ENCODE measurements at regions not wholly inside any gene's neighbourhood (a gene's known extent, or its start where the extent isn't known, plus 50 kb on each side); places are given as distances from the start of the nearest gene placed in this dataset.

DNA sequence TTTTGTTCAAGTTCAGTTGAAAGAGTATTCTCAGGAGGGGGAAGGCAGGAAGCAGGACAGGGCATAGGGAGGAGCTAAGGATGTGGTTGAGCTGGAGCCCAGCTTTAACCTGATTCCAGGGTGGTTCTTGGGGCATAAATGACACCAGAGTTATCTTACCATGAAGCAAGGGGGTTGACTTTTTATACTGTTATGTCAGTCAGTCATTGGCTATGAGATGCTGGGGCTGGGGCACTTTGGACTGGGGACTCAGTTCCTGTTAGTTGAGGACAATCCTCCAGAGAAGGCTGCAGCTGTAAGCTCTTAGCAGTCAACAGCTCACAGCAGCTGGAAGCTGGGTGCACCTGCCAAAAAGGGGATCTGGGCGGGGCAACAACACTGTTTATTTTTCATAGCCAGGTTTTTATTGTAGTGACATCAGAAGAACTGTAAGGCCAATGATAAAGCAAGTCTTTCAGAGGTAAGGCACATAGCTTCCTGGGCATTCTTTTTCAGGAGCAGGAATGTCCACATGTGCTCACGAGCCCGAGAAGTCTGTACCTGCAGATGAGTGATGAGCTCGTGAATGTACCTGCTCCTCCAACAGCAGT lies 78.5 kb downstream of the MID1IP1 start:
- H3K27me3 Mint-ChIP-seq: no peaks in the 10 kb centered on the region
- H3K4me3 Mint-ChIP-seq: no peak overlapping the region
- no peaks in the 10 kb centered on the region for H3K9me3 Mint-ChIP-seq
- peaks cover 15% of the 10 kb centered on the region for H3K4me1 Mint-ChIP-seq (ENCODE audit: low read depth)
- no peaks in the 10 kb centered on the region for H3K36me3 Mint-ChIP-seq (ENCODE audit: low read depth)
- intact Hi-C loops (cut with micrococcal nuclease): no loop called here
- TF ChIP-seq, protein P1, sequence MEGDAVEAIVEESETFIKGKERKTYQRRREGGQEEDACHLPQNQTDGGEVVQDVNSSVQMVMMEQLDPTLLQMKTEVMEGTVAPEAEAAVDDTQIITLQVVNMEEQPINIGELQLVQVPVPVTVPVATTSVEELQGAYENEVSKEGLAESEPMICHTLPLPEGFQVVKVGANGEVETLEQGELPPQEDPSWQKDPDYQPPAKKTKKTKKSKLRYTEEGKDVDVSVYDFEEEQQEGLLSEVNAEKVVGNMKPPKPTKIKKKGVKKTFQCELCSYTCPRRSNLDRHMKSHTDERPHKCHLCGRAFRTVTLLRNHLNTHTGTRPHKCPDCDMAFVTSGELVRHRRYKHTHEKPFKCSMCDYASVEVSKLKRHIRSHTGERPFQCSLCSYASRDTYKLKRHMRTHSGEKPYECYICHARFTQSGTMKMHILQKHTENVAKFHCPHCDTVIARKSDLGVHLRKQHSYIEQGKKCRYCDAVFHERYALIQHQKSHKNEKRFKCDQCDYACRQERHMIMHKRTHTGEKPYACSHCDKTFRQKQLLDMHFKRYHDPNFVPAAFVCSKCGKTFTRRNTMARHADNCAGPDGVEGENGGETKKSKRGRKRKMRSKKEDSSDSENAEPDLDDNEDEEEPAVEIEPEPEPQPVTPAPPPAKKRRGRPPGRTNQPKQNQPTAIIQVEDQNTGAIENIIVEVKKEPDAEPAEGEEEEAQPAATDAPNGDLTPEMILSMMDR (IDR thresholded peaks at IDR 0.05): no peak
- POLR2A ChIA-PET: interaction anchor here (1.9 kb wide), 1 partner anchor 12 kb away, joined by 4 read pairs; no protein-coding TSS in a partner anchor
- ATAC-seq: peak; percentile 53
- CTCF ChIA-PET: interaction anchor here (1.5 kb wide), 1 partner anchor 15 kb away, joined by 3 read pairs; no protein-coding TSS in a partner anchor
- DNase-seq: no peak
- no peak overlapping the region for H3K27ac Mint-ChIP-seq

DNA sequence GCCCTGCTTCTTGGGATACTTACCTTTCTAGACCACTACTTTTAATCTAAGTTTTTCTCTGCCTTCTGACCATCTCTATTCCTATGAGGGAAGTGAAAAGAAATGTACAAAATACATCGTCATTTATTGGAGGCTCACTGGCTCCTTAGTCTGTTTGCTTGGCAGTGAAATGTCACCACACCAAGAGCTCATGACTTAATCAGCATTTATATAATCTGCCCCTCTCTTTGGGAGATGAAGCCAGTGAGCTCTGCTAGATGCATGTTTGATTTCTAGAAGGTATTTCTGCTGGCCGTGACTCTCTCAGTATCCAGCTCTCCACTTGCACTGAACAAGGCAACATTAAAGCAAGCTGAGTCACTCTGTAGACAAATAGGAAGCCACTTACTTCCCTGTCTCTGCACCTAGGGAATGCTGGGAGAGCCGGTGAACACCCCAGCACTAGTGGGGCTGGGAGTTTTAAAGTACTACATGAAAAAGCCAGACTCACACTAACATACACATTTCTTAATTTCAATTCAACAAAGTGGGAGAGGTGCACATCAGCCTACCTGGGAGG lies 79.1 kb downstream of the MID1IP1 start:
- ChIA-PET CTCF (interaction anchor here (1.5 kb wide), 1 partner anchor 14 kb away, joined by 3 read pairs; no protein-coding TSS in a partner anchor), POLR2A (interaction anchor here (1.9 kb wide), 1 partner anchor 11 kb away, joined by 4 read pairs; no protein-coding TSS in a partner anchor)
- ATAC-seq (no peak), DNase-seq (no peak)
- TF ChIP-seq, protein P1 (IDR thresholded peaks at IDR 0.05): no peak
- peaks cover 15% of the 10 kb centered on the region for H3K4me1 Mint-ChIP-seq (ENCODE audit: low read depth)
- no peaks in the 10 kb centered on the region for H3K9me3 Mint-ChIP-seq
- H3K27ac Mint-ChIP-seq: no peak overlapping the region
- intact Hi-C loops (cut with micrococcal nuclease): no loop called here
- H3K27me3 Mint-ChIP-seq: no peaks in the 10 kb centered on the region
- H3K4me3 Mint-ChIP-seq: no peak overlapping the region
- no peaks in the 10 kb centered on the region for H3K36me3 Mint-ChIP-seq (ENCODE audit: low read depth)

DNA sequence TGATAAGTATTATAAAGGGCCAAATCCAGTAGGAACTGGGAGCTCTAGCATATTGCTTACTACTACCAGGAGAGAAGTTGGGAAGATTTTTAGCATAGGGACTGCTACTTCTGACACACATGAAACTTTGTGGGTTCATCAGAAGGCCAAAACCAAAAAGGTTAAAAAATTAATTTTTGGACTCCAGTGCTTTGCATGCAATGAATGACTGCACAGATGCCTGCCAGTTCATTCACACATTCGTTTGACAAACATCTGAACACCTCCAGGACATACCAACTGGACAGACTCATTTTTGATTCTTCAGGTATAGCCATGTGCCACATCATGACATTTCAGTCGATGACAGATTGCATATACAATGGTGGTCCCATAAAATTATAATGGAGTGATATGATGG lies 79.8 kb downstream of the MID1IP1 start:
- peaks cover 15% of the 10 kb centered on the region for H3K4me1 Mint-ChIP-seq (ENCODE audit: low read depth)
- POLR2A ChIA-PET: no interaction called here

DNA sequence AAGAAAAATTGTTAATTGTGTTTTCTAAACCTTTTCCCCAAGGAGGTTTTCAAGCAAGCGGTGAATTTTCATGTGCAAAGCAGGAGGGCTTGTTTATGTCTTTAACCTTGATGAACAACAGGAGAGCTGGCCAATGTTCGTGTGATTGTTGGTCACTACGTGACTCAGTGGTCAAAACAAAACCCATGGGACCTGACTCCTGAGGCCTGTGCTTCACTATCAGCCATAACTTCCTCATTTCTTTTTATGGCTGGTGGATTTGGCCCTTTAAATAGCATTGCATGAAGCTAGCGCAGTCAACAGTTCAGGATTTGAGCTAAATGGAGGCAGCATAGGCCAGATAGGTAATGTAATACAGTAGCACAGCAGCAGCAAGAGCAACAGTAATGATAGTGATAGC lies 80.5 kb downstream of the MID1IP1 start:
- Mint-ChIP-seq H3K27me3 (no peaks in the 10 kb centered on the region), H3K4me1 (ENCODE audit: low read depth) (peaks cover 15% of the 10 kb centered on the region), H3K36me3 (ENCODE audit: low read depth) (no peaks in the 10 kb centered on the region), H3K4me3 (no peak overlapping the region), H3K9me3 (no peaks in the 10 kb centered on the region), H3K27ac (no peak overlapping the region)
- intact Hi-C loops (cut with micrococcal nuclease): no loop called here
- POLR2A ChIA-PET: no interaction called here
- TF ChIP-seq, protein P1 (IDR thresholded peaks at IDR 0.05): no peak
- DNase-seq (no peak), ATAC-seq (no peak)
- CTCF ChIA-PET: no interaction called here

More for the DNA sequence above, 79.8 kb downstream of the MID1IP1 start:
- no peak overlapping the region for H3K27ac Mint-ChIP-seq
- CTCF ChIA-PET: no interaction called here
- DNase-seq (no peak), ATAC-seq (no peak)
- intact Hi-C loops (cut with micrococcal nuclease): no loop called here
- TF ChIP-seq, protein P1 (IDR thresholded peaks at IDR 0.05): no peak
- no peaks in the 10 kb centered on the region for H3K36me3 Mint-ChIP-seq (ENCODE audit: low read depth)
- no peaks in the 10 kb centered on the region for H3K27me3 Mint-ChIP-seq
- H3K4me3 Mint-ChIP-seq: no peak overlapping the region
- no peaks in the 10 kb centered on the region for H3K9me3 Mint-ChIP-seq

DNA sequence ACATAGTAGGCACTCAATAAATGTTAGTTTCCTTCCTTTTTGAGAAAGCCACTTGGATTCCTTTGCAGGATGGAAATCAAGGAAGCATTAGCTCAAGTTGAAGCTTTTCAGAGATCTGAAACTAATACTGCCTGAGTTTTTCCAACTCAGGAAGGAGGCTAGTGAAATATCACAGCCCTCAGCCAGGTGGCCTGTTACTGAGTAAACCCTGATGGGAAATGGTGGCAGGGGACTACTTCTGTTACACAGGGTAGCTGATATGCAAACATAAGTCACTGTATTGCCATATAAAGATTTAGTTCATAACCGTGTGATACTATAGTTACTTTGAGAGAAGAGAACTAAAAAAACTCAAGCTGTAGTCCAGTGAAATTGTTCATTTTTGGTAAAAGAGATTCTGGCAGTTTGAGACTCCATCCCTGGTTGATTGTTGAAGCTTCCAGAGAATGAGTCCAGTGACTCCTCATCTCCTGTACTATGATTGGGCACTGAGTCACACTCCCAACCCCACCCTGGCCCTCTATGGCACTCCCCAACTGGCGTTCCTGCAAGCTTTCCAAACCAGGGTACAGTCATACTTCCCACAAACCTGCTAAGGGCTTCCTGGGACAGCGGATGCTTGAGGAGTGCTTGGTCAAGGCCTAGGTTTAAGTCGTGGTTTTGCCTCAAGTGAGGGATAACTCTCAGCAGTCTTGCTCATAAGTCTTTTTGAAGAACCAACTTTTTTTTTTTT lies 81.8 kb downstream of the MID1IP1 start:
- H3K36me3 Mint-ChIP-seq (ENCODE audit: low read depth): no peaks in the 10 kb centered on the region
- no peak for ATAC-seq
- CTCF ChIA-PET: interaction anchor here (1.5 kb wide), 1 partner anchor 12 kb away, joined by 3 read pairs; no protein-coding TSS in a partner anchor
- no peak overlapping the region for H3K27ac Mint-ChIP-seq
- POLR2A ChIA-PET: no interaction called here
- intact Hi-C loops (cut with micrococcal nuclease): no loop called here
- DNase-seq: no peak
- H3K27me3 Mint-ChIP-seq: no peaks in the 10 kb centered on the region
- TF ChIP-seq, protein P1 (IDR thresholded peaks at IDR 0.05): no peak
- no peak overlapping the region for H3K4me3 Mint-ChIP-seq
- H3K4me1 Mint-ChIP-seq (ENCODE audit: low read depth): peaks cover 15% of the 10 kb centered on the region
- no peaks in the 10 kb centered on the region for H3K9me3 Mint-ChIP-seq
